ENCODE measurements at regions not wholly inside any gene's neighbourhood (a gene's known extent, or its start where the extent isn't known, plus 50 kb on each side); places are given as distances from the start of the nearest gene placed in this dataset.

GRCh38 chr2:157082950-157083349, 174.6 kb upstream of the GALNT5 start (continued):
- TF ChIP-seq SKIL (IDR thresholded peaks at IDR 0.05; ENCODE audit: low read depth, poor library complexity, severe bottlenecking), result no peak
- no peak for TF ChIP-seq NFIC (IDR thresholded peaks at IDR 0.05; ENCODE audit: low read depth, low read length)
- TF ChIP-seq, protein P1, sequence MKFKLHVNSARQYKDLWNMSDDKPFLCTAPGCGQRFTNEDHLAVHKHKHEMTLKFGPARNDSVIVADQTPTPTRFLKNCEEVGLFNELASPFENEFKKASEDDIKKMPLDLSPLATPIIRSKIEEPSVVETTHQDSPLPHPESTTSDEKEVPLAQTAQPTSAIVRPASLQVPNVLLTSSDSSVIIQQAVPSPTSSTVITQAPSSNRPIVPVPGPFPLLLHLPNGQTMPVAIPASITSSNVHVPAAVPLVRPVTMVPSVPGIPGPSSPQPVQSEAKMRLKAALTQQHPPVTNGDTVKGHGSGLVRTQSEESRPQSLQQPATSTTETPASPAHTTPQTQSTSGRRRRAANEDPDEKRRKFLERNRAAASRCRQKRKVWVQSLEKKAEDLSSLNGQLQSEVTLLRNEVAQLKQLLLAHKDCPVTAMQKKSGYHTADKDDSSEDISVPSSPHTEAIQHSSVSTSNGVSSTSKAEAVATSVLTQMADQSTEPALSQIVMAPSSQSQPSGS (IDR thresholded peaks at IDR 0.05; ENCODE audit: low read length), result no peak

GRCh38 chr2:157085522-157085921, 172.0 kb upstream of the GALNT5 start:
- WGBS (ENCODE audit: insufficient coverage, insufficient replicate concordance, low lambda C conversion rate, missing lambda C conversion rate), result 4% methylated on average over 1 of the region's 1 CpG
- POLR2A ChIA-PET, result no interaction called here
- H4K20me1 ChIP-seq (ENCODE audit: control insufficient read depth, insufficient read depth), result no peaks in the 10 kb centered on the region
- RAD21 ChIA-PET (ENCODE audit: unreplicated experiment), result no interaction called here
- in situ Hi-C loops (cut with MboI), result no loop called here
- no peak overlapping the region for H3K9ac ChIP-seq (ENCODE audit: control insufficient read depth, insufficient read depth, low read length)
- H2AFZ ChIP-seq (ENCODE audit: control insufficient read depth, low read depth, low read length), result no peak overlapping the region
- no peaks in the 10 kb centered on the region for H3K36me3 ChIP-seq (ENCODE audit: control insufficient read depth in 2 of 2, insufficient read depth in 2 of 2, low read length in 1 of 2)
- H3K9me3 ChIP-seq (replicated peaks; ENCODE audit: control insufficient read depth, insufficient read depth, low read length), result no peaks in the 10 kb centered on the region
- H3K4me3 ChIP-seq, result no peak overlapping the region
- no peaks in the 10 kb centered on the region for H3K79me2 ChIP-seq (ENCODE audit: control insufficient read depth, insufficient read depth, low read length)
- FAIRE-seq (no peak), DNase-seq (ENCODE audit: low read depth, low spot score) (no peak), ATAC-seq (no peak)
- no TSS peak for BruUV-seq (replicated peaks)
- H3K4me2 ChIP-seq (ENCODE audit: control insufficient read depth, insufficient read depth), result no peak overlapping the region
- SMC1A ChIA-PET (ENCODE audit: uncharacterized antibody, unreplicated experiment), result interaction anchor here (1.5 to 1.9 kb wide), 2 partner anchors 9 to 20 kb away, joined by 3 to 5 read pairs; no protein-coding TSS in a partner anchor
- no peaks in the 10 kb centered on the region for H3K4me1 ChIP-seq (ENCODE audit: control insufficient read depth, insufficient read depth, low read length)
- intact Hi-C loops (cut with micrococcal nuclease; ENCODE audit: unreplicated experiment), result no loop called here
- CTCF ChIA-PET, result interaction anchor here (0.6 to 1.4 kb wide), 2 partner anchors 108 to 242 kb away, joined by 3 to 4 read pairs; no protein-coding TSS in a partner anchor
- no peak overlapping the region for H3K27ac ChIP-seq (ENCODE audit: control insufficient read depth, insufficient read depth)
- no peaks in the 10 kb centered on the region; a peak in 2 of 4 replicates for H3K27me3 ChIP-seq (replicated peaks in 1 of 2; ENCODE audit: control insufficient read depth in 2 of 2, insufficient read depth in 2 of 2, low read length in 1 of 2)
- TF ChIP-seq POLR2A (IDR thresholded peaks at IDR 0.05; ENCODE audit: low read depth, low read length) (no peak), GABPA (IDR thresholded peaks at IDR 0.05; ENCODE audit: low read depth) (no peak), KAT2A (conservative IDR thresholded peaks at IDR 0.05; ENCODE audit: control insufficient read depth, low read depth, low read length) (no peak), ASH2L (IDR thresholded peaks at IDR 0.05; ENCODE audit: borderline replicate concordance, low read depth) (no peak)
- TF ChIP-seq, protein P2, sequence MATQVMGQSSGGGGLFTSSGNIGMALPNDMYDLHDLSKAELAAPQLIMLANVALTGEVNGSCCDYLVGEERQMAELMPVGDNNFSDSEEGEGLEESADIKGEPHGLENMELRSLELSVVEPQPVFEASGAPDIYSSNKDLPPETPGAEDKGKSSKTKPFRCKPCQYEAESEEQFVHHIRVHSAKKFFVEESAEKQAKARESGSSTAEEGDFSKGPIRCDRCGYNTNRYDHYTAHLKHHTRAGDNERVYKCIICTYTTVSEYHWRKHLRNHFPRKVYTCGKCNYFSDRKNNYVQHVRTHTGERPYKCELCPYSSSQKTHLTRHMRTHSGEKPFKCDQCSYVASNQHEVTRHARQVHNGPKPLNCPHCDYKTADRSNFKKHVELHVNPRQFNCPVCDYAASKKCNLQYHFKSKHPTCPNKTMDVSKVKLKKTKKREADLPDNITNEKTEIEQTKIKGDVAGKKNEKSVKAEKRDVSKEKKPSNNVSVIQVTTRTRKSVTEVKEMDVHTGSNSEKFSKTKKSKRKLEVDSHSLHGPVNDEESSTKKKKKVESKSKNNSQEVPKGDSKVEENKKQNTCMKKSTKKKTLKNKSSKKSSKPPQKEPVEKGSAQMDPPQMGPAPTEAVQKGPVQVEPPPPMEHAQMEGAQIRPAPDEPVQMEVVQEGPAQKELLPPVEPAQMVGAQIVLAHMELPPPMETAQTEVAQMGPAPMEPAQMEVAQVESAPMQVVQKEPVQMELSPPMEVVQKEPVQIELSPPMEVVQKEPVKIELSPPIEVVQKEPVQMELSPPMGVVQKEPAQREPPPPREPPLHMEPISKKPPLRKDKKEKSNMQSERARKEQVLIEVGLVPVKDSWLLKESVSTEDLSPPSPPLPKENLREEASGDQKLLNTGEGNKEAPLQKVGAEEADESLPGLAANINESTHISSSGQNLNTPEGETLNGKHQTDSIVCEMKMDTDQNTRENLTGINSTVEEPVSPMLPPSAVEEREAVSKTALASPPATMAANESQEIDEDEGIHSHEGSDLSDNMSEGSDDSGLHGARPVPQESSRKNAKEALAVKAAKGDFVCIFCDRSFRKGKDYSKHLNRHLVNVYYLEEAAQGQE (IDR thresholded peaks at IDR 0.05; ENCODE audit: low read depth, low read length), result no peak
- TF ChIP-seq, protein P3, sequence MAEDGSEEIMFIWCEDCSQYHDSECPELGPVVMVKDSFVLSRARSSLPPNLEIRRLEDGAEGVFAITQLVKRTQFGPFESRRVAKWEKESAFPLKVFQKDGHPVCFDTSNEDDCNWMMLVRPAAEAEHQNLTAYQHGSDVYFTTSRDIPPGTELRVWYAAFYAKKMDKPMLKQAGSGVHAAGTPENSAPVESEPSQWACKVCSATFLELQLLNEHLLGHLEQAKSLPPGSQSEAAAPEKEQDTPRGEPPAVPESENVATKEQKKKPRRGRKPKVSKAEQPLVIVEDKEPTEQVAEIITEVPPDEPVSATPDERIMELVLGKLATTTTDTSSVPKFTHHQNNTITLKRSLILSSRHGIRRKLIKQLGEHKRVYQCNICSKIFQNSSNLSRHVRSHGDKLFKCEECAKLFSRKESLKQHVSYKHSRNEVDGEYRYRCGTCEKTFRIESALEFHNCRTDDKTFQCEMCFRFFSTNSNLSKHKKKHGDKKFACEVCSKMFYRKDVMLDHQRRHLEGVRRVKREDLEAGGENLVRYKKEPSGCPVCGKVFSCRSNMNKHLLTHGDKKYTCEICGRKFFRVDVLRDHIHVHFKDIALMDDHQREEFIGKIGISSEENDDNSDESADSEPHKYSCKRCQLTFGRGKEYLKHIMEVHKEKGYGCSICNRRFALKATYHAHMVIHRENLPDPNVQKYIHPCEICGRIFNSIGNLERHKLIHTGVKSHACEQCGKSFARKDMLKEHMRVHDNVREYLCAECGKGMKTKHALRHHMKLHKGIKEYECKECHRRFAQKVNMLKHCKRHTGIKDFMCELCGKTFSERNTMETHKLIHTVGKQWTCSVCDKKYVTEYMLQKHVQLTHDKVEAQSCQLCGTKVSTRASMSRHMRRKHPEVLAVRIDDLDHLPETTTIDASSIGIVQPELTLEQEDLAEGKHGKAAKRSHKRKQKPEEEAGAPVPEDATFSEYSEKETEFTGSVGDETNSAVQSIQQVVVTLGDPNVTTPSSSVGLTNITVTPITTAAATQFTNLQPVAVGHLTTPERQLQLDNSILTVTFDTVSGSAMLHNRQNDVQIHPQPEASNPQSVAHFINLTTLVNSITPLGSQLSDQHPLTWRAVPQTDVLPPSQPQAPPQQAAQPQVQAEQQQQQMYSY (CRISPR knock-in tag; IDR thresholded peaks at IDR 0.05), result no peak
- TF ChIP-seq, protein P4, sequence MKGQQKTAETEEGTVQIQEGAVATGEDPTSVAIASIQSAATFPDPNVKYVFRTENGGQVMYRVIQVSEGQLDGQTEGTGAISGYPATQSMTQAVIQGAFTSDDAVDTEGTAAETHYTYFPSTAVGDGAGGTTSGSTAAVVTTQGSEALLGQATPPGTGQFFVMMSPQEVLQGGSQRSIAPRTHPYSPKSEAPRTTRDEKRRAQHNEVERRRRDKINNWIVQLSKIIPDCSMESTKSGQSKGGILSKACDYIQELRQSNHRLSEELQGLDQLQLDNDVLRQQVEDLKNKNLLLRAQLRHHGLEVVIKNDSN (IDR thresholded peaks at IDR 0.05; ENCODE audit: borderline replicate concordance, extremely low read length, insufficient read depth, low read depth, low read length), result no peak
